ENCODE measurements at regions not wholly inside any gene's neighbourhood (a gene's known extent, or its start where the extent isn't known, plus 50 kb on each side); places are given as distances from the start of the nearest gene placed in this dataset.

DNA sequence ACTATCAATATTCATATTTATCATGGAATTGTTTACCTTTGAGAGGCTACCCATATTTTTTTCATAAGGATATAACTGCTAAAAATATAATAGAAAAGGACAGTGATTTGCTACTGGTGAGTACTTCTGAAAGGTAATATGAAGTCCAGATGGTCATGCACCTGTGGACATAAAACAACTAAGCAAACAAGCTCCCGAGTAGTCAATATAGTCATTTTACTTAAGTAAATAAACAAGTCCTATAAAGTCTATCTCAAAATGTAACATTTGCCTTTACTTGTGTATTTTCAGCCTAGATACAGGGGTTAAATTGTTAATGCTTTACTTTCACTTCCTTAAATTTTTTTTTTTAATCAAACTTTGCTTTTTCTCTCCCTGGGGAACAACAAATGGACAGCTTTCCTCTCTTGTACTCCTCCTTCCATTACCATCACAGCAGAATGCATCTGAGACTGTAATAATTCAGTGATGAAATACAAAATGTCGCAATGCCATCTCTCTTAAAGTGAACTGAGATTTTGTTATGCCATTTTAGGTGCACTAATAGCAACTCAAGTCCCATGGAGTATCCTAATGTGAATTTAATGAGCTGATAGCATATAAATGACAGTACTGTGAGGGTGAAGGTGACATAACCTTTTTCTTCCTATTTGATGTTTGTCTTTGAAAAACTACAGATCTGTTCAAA lies 1325.4 kb upstream of the ZEB2 start:
- no peaks in the 10 kb centered on the region for H3K9me3 Mint-ChIP-seq (ENCODE audit: unreplicated experiment)
- no peaks in the 10 kb centered on the region for H3K36me3 Mint-ChIP-seq (ENCODE audit: unreplicated experiment)
- no peak overlapping the region for H3K27ac Mint-ChIP-seq (ENCODE audit: unreplicated experiment)
- peaks cover 4% of the 10 kb centered on the region for H3K4me1 Mint-ChIP-seq (ENCODE audit: unreplicated experiment)
- TF ChIP-seq, protein P1, sequence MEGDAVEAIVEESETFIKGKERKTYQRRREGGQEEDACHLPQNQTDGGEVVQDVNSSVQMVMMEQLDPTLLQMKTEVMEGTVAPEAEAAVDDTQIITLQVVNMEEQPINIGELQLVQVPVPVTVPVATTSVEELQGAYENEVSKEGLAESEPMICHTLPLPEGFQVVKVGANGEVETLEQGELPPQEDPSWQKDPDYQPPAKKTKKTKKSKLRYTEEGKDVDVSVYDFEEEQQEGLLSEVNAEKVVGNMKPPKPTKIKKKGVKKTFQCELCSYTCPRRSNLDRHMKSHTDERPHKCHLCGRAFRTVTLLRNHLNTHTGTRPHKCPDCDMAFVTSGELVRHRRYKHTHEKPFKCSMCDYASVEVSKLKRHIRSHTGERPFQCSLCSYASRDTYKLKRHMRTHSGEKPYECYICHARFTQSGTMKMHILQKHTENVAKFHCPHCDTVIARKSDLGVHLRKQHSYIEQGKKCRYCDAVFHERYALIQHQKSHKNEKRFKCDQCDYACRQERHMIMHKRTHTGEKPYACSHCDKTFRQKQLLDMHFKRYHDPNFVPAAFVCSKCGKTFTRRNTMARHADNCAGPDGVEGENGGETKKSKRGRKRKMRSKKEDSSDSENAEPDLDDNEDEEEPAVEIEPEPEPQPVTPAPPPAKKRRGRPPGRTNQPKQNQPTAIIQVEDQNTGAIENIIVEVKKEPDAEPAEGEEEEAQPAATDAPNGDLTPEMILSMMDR (IDR thresholded peaks at IDR 0.05), result no peak
- H3K4me3 Mint-ChIP-seq (ENCODE audit: unreplicated experiment), result no peak overlapping the region
- no peaks in the 10 kb centered on the region for H3K27me3 Mint-ChIP-seq (ENCODE audit: unreplicated experiment)
- DNase-seq (ENCODE audit: extremely low spot score, unreplicated experiment), result no peak

DNA sequence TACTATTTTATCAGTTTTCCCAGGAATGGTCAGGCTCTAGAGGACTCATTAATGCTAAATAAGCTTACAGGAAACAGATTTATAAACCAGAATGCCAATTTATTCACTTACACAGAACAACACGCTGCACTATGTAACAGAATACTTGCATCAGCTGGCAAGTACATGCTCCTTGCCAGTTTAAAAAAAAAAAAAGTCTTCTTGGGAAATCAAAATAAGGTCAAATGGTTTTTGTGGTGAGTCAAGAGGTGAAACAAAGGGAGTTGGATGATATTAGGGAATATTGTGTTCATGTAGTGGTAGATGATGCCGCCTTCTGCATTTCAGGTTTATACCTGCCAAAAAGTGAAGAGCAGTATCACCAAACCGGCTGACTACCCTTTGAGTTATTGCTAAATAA lies 1322.1 kb upstream of the ZEB2 start:
- Mint-ChIP-seq H3K4me1 (ENCODE audit: unreplicated experiment) (peaks cover 4% of the 10 kb centered on the region), H3K27me3 (ENCODE audit: unreplicated experiment) (no peaks in the 10 kb centered on the region), H3K36me3 (ENCODE audit: unreplicated experiment) (no peaks in the 10 kb centered on the region), H3K9me3 (ENCODE audit: unreplicated experiment) (no peaks in the 10 kb centered on the region), H3K27ac (ENCODE audit: unreplicated experiment) (no peak overlapping the region), H3K4me3 (ENCODE audit: unreplicated experiment) (no peak overlapping the region)
- TF ChIP-seq, protein P1 (IDR thresholded peaks at IDR 0.05), result no peak
- no peak for DNase-seq (ENCODE audit: extremely low spot score, unreplicated experiment)

DNA sequence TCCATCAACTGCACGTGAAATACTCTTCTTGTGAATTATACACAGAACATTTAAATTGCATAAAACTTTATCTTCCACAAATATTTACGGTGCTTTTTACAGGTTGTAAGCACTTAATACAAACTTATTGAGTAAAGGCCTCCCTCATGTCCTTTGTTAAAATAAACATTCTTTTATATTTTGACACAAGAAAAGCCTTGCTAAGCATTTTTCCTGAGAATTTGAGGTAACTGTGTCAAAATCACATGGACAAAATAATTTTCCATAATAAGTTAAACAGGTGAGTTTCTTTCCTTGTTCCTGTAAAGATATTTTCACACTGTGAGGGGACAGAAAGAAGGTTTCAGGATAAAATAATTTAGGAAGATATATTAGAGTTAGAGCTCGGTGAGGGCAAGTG lies 1317.1 kb upstream of the ZEB2 start:
- H3K4me1 Mint-ChIP-seq (ENCODE audit: unreplicated experiment), result peaks cover 2% of the 10 kb centered on the region
- TF ChIP-seq, protein P1 (IDR thresholded peaks at IDR 0.05), result no peak
- H3K36me3 Mint-ChIP-seq (ENCODE audit: unreplicated experiment), result no peaks in the 10 kb centered on the region
- H3K27ac Mint-ChIP-seq (ENCODE audit: unreplicated experiment), result no peak overlapping the region
- no peaks in the 10 kb centered on the region for H3K9me3 Mint-ChIP-seq (ENCODE audit: unreplicated experiment)
- H3K27me3 Mint-ChIP-seq (ENCODE audit: unreplicated experiment), result no peaks in the 10 kb centered on the region
- no peak overlapping the region for H3K4me3 Mint-ChIP-seq (ENCODE audit: unreplicated experiment)
- DNase-seq (ENCODE audit: extremely low spot score, unreplicated experiment), result no peak

DNA sequence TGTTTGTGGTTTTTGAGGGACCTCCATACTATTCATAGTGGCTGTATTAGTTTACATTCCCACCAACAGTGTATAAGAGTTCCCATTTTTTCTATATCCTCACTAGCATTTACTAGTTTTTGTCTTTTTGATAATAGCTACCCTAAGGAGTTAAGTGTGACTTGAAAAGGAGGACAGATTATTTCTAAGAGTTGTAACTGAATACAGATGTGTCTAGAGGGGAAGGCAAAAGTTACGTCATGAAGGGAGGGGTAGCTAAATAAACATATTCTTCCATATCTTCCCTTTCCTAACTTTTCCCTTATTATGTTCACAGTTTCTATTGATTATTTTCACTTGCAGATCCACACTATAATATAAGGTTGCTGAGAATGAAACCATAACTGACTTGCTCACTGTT lies 1315.7 kb upstream of the ZEB2 start:
- TF ChIP-seq, protein P1 (IDR thresholded peaks at IDR 0.05), result no peak
- Mint-ChIP-seq H3K4me3 (ENCODE audit: unreplicated experiment) (no peak overlapping the region), H3K9me3 (ENCODE audit: unreplicated experiment) (no peaks in the 10 kb centered on the region), H3K27ac (ENCODE audit: unreplicated experiment) (no peak overlapping the region), H3K27me3 (ENCODE audit: unreplicated experiment) (no peaks in the 10 kb centered on the region), H3K4me1 (ENCODE audit: unreplicated experiment) (peaks cover 2% of the 10 kb centered on the region), H3K36me3 (ENCODE audit: unreplicated experiment) (no peaks in the 10 kb centered on the region)
- no peak for DNase-seq (ENCODE audit: extremely low spot score, unreplicated experiment)

DNA sequence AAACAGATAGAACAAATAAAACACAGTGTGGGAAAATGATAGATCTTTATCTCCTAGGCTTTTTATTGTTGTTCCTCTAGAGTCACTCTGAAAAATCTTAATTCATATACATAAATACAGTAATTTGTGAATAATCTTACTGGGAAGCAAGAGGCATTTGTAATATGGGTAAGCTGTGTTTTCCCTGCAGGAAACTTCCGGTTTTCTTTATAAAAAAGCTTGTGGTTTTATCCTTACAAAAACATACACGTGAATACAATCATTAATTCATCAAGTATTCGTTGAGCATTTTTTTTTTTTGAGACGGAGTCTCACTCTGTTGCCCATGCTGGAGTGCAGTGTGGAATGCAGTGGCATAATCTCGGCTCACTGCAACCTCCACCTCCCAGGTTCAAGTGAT lies 1312.8 kb upstream of the ZEB2 start:
- TF ChIP-seq, protein P1 (IDR thresholded peaks at IDR 0.05), result no peak
- Mint-ChIP-seq H3K4me1 (ENCODE audit: unreplicated experiment) (peaks cover 2% of the 10 kb centered on the region), H3K9me3 (ENCODE audit: unreplicated experiment) (peaks cover 4% of the 10 kb centered on the region), H3K4me3 (ENCODE audit: unreplicated experiment) (no peak overlapping the region), H3K27me3 (ENCODE audit: unreplicated experiment) (no peaks in the 10 kb centered on the region), H3K36me3 (ENCODE audit: unreplicated experiment) (no peaks in the 10 kb centered on the region), H3K27ac (ENCODE audit: unreplicated experiment) (no peak overlapping the region)
- DNase-seq (ENCODE audit: extremely low spot score, unreplicated experiment), result no peak

Measured in osteocyte (in vitro differentiated cells).